ENCODE measurements at regions not wholly inside any gene's neighbourhood (a gene's known extent, or its start where the extent isn't known, plus 50 kb on each side); places are given as distances from the start of the nearest gene placed in this dataset.

DNA sequence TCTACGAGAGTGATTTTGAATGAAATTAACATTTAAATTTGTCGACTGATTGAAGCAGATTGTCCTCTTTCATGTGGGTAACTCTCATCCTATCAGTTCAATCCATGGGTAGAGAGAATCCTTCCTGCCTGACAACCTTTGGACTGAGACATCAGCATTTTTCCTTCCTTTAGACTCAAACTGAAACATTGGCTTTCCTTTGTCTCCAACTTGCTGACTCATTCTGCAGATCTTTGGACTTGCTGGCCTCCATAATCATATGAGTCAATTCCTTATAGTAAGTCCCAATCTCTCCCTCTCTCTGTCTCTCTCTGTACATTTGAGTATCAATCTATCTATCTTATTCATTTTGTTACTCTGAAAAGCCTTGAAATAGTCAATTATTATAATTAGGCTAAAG is 416.7 kb downstream of the LRRIQ3 start:
- no peaks in the 10 kb centered on the region for H4K20me1 ChIP-seq (ENCODE audit: insufficient read depth)
- H2AFZ ChIP-seq (ENCODE audit: low read depth, low read length), result no peak overlapping the region
- no peaks in the 10 kb centered on the region for H3K79me2 ChIP-seq (replicated peaks; ENCODE audit: insufficient read depth, low read length)
- TF ChIP-seq MXI1 (conservative IDR thresholded peaks at IDR 0.05; ENCODE audit: poor library complexity, severe bottlenecking) (no peak), TAF1 (IDR thresholded peaks at IDR 0.05; ENCODE audit: low read depth) (no peak), EP300 (conservative IDR thresholded peaks at IDR 0.05; ENCODE audit: poor library complexity, severe bottlenecking) (no peak), RAD21 (conservative IDR thresholded peaks at IDR 0.05) (no peak), EZH2 (IDR thresholded peaks at IDR 0.05; ENCODE audit: borderline replicate concordance, insufficient read depth, low read length, poor library complexity, severe bottlenecking) (no peak), POLR2AphosphoS5 (IDR thresholded peaks at IDR 0.05) (no peak), SMC3 (conservative IDR thresholded peaks at IDR 0.05; ENCODE audit: poor library complexity) (no peak)
- TF ChIP-seq, protein P1, sequence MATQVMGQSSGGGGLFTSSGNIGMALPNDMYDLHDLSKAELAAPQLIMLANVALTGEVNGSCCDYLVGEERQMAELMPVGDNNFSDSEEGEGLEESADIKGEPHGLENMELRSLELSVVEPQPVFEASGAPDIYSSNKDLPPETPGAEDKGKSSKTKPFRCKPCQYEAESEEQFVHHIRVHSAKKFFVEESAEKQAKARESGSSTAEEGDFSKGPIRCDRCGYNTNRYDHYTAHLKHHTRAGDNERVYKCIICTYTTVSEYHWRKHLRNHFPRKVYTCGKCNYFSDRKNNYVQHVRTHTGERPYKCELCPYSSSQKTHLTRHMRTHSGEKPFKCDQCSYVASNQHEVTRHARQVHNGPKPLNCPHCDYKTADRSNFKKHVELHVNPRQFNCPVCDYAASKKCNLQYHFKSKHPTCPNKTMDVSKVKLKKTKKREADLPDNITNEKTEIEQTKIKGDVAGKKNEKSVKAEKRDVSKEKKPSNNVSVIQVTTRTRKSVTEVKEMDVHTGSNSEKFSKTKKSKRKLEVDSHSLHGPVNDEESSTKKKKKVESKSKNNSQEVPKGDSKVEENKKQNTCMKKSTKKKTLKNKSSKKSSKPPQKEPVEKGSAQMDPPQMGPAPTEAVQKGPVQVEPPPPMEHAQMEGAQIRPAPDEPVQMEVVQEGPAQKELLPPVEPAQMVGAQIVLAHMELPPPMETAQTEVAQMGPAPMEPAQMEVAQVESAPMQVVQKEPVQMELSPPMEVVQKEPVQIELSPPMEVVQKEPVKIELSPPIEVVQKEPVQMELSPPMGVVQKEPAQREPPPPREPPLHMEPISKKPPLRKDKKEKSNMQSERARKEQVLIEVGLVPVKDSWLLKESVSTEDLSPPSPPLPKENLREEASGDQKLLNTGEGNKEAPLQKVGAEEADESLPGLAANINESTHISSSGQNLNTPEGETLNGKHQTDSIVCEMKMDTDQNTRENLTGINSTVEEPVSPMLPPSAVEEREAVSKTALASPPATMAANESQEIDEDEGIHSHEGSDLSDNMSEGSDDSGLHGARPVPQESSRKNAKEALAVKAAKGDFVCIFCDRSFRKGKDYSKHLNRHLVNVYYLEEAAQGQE (IDR thresholded peaks at IDR 0.05; ENCODE audit: borderline replicate concordance), result no peak
- TF ChIP-seq, protein P2, sequence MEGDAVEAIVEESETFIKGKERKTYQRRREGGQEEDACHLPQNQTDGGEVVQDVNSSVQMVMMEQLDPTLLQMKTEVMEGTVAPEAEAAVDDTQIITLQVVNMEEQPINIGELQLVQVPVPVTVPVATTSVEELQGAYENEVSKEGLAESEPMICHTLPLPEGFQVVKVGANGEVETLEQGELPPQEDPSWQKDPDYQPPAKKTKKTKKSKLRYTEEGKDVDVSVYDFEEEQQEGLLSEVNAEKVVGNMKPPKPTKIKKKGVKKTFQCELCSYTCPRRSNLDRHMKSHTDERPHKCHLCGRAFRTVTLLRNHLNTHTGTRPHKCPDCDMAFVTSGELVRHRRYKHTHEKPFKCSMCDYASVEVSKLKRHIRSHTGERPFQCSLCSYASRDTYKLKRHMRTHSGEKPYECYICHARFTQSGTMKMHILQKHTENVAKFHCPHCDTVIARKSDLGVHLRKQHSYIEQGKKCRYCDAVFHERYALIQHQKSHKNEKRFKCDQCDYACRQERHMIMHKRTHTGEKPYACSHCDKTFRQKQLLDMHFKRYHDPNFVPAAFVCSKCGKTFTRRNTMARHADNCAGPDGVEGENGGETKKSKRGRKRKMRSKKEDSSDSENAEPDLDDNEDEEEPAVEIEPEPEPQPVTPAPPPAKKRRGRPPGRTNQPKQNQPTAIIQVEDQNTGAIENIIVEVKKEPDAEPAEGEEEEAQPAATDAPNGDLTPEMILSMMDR (IDR thresholded peaks at IDR 0.05; ENCODE audit: poor library complexity, severe bottlenecking), result no peak
- H3K27ac ChIP-seq (ENCODE audit: low read length), result no peak overlapping the region
- H3K27me3 ChIP-seq (ENCODE audit: insufficient read depth, low read depth, low read length), result no peaks in the 10 kb centered on the region
- H3K9ac ChIP-seq (ENCODE audit: low read length), result no peak overlapping the region
- no peaks in the 10 kb centered on the region for H3K9me2 ChIP-seq (ENCODE audit: insufficient read depth, low read length)
- H3K4me2 ChIP-seq (ENCODE audit: low read length), result no peak overlapping the region
- no peaks in the 10 kb centered on the region for H3F3A ChIP-seq (ENCODE audit: insufficient read depth, low read length, poor library complexity, severe bottlenecking)
- no peaks in the 10 kb centered on the region for H3K9me3 ChIP-seq (ENCODE audit: low read length)
- no peak overlapping the region for H3K4me3 ChIP-seq (ENCODE audit: low read length)
- no peaks in the 10 kb centered on the region for H3K36me3 ChIP-seq (ENCODE audit: insufficient read depth, low read length)

DNA sequence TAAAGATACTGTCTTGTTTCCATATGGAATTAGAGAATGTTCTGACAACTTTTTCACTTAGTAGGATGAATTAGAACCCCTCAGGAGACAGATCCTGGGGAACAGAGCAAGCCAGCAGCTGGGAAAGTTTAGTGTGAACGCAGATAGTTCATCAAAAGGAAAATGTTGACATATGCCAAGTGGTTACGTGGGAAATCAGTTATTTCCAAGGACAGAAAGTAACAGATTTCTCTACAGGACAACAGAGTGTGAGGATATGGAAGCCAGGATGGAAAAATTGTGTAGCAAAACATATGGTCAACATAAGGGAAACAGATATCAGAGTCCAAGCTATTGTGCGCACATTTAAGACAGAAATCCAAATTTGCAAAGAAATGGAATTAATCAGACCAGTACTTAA is 419.5 kb downstream of the LRRIQ3 start:
- Histone ChIP-seq H3K27ac (ENCODE audit: low read length) (no peak overlapping the region), H3F3A (ENCODE audit: insufficient read depth, low read length, poor library complexity, severe bottlenecking) (no peaks in the 10 kb centered on the region), H3K9me2 (ENCODE audit: insufficient read depth, low read length) (no peaks in the 10 kb centered on the region), H3K9me3 (ENCODE audit: low read length) (no peaks in the 10 kb centered on the region), H3K4me3 (ENCODE audit: low read length) (no peak overlapping the region), H3K9ac (ENCODE audit: low read length) (no peak overlapping the region), H3K36me3 (ENCODE audit: insufficient read depth, low read length) (no peaks in the 10 kb centered on the region), H3K79me2 (replicated peaks; ENCODE audit: insufficient read depth, low read length) (no peaks in the 10 kb centered on the region), H3K4me2 (ENCODE audit: low read length) (no peak overlapping the region), H2AFZ (ENCODE audit: low read depth, low read length) (no peak overlapping the region), H4K20me1 (ENCODE audit: insufficient read depth) (no peaks in the 10 kb centered on the region), H3K27me3 (ENCODE audit: insufficient read depth, low read depth, low read length) (no peaks in the 10 kb centered on the region)
- TF ChIP-seq EZH2 (IDR thresholded peaks at IDR 0.05; ENCODE audit: borderline replicate concordance, insufficient read depth, low read length, poor library complexity, severe bottlenecking) (no peak), SMC3 (conservative IDR thresholded peaks at IDR 0.05; ENCODE audit: poor library complexity) (no peak), POLR2AphosphoS5 (IDR thresholded peaks at IDR 0.05) (no peak), RAD21 (conservative IDR thresholded peaks at IDR 0.05) (no peak), MXI1 (conservative IDR thresholded peaks at IDR 0.05; ENCODE audit: poor library complexity, severe bottlenecking) (no peak), EP300 (conservative IDR thresholded peaks at IDR 0.05; ENCODE audit: poor library complexity, severe bottlenecking) (no peak), TAF1 (IDR thresholded peaks at IDR 0.05; ENCODE audit: low read depth) (no peak)
- TF ChIP-seq, protein P2 (IDR thresholded peaks at IDR 0.05; ENCODE audit: poor library complexity, severe bottlenecking), result no peak
- TF ChIP-seq, protein P1 (IDR thresholded peaks at IDR 0.05; ENCODE audit: borderline replicate concordance), result no peak
